RKO (cell line): ENCODE measurements at regions not wholly inside any gene's neighbourhood (a gene's known extent, or its start where the extent isn't known, plus 50 kb on each side); places are given as distances from the start of the nearest gene placed in this dataset.

Source experiments
- DNase-seq: peaks from one replicate; pipeline ENCODE4 v3.0.0-alpha.2; 2016; ENCODE audit warnings: low spot score

DNA sequence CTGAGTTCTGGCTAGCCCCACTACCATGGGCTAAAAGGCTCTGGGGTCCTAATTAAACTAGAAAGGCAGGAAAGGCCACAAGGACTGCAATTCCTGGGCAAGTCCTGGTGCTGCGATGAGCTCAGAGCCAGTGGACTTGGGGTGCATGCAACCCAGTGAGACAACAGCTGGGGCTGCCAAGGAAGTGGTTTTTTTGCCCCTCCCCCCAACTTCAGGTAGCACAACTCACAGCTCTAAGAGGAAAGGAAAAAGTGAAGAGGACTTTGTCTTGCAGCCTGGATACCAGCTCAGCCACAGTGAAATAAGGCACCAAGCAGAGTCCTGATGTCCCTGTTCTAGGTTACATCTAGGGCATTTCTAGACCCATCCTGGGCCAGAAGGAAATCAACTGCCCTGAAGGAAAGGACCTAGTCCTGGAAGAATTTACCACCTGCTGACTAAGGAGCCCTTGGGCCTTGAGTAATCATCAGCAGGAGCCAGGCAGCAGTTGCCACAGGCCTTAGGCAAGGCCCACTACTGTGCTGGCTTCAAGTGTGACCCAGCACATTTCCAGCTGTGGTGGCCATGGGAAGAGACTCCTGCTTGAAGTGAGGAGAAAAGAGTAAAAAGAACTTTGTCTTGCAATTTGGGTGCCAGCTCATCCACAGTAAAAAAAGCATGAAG lies 358.4 kb downstream of the BTBD3 start:
- no peak for DNase-seq

DNA sequence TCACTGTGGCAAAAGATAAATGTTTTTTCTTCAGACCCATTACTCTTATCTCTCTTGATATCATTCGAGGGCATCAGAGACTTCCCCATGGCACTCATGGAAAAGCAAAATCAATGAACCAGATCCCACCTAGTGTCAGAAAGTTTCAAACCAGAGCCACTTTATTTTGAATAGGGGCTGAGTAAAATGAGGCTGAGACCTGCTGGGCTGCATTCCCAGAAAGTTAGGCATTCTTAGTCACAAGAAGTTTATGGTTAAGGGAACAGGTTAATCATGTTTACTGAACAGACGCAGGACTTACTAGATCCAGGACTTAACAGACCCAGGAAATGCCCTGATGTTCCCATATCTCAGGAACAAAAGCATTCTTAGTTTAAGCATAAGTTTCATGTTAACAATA lies 369.9 kb downstream of the BTBD3 start:
- no peak for DNase-seq

DNA sequence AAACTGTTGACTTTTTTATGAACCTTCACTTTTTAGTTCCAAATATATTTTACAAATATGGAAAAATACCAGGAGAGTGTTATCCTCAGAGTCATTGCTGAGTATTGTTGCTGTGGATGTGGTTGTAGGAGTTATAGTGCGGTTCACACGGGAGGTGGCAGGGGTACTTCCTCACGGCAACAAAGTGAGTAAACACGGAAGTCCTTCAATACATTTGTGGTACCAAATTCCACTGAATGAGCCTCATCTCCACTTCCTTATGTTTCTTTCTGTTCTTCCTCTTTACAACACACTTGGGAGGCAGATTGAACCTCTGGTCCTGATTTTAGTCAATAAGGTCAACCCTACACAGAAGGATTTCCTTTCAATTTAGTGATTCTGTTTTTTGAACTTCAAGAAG lies 371.8 kb downstream of the BTBD3 start:
- DNase-seq, result no peak

DNA sequence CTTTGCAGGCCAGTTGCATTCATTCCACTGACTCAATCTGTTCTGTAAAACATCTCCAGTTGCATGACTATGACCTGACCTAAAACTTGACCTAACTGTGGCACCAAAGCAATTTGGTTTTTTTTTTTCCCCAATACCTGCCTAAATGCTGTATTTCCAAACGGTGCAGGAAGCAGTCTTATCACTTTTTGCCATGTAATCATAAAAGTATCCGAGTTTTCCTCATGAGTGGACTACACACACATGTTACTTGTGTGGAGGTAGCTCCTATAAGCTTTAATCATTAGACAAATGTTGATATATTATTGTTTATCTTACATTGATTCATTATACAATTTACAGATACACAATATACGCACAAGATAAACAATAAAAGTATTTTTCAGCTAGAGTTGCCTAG lies 373.7 kb downstream of the BTBD3 start:
- no peak for DNase-seq

DNA sequence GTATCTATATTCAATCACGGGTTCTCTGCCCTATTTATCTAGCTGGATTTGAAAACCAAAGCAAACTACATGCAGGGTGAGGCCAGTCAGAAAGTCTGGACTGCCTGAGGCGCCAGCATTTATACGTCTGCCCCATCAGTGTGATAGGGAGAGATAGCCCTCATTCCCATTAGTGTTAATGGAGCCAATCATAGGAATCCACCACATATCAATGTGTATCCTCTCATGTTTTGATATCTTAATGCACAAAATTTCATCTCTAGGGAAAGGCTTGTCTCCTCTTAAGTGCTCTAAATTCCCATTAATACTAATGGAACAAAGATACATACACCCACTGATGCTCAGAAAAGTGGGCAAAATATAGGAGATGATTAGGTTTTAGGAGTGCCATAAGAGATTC lies 376.2 kb downstream of the BTBD3 start:
- DNase-seq, result no peak

DNA sequence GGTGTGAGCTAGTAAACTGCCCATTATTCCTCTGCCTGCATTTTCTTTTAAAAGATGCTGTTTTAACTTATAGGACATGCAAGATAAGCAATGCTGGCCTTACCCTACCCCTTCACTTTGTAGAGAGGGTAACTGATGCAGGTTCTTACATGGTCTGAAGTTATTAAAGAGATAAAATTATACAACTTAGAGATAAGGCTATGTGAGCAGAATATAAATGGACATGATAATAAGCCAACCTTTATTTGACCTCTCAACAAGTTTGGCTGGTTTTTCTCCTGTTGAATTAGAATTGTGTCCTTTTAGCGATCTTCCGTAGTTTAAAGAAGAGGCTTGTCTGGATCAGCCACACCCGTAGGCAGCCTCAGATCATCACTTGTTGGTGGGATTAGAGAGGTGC lies 377.0 kb downstream of the BTBD3 start:
- no peak for DNase-seq

DNA sequence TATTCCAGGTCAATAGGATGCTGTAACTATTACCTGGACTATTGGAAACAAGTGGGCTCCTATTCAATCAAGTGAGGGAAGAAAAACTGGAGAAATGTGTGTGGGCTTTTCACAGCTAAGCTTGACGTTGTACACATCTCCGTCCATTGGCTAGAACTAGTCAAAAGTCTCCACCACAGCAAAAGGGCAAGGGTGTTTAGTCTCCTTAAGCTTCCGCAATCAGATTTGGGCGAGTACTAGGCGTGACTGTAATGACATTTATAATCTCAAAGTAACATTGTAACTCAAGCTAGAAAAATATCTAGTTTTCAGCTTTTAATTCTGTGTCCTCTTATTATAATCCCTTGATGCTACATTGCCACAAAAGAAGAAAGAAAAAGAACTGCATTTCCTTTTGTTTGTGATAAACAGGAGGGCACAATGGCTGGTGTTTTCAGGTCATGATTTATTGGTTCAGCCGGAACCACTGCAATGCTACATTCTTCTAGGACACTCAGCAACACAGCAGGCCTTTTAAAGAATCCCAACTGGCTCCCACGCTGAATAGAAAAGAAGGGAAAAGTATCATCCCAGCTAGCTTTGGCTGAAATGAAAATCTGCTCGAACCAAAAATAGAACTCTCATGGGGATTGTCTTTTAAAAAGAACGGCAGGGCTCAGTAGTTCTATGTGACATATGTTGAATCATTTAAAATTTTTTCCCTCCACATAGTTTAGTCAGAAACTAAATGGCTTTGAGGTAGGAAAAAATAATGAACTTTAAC lies 387.7 kb downstream of the BTBD3 start:
- no peak for DNase-seq

DNA sequence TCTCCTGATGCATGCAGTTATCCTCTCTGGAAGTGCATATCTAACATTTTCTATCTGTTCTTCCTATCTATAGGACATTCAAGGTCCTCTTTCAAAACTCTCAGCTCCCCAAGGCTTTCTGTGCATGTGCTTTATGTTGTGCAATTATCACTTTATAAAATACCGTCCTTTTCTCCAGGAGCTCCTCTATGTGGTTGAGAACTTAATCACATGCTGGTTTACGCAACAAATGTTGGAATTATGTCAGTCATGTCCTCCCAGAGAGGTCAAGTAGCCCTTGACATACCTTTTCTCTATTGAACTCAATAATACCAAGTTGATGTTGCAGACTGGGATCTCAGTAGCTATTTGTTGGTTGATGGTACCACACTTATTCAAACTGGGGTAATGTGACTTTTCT lies 388.4 kb downstream of the BTBD3 start:
- DNase-seq, result no peak

DNA sequence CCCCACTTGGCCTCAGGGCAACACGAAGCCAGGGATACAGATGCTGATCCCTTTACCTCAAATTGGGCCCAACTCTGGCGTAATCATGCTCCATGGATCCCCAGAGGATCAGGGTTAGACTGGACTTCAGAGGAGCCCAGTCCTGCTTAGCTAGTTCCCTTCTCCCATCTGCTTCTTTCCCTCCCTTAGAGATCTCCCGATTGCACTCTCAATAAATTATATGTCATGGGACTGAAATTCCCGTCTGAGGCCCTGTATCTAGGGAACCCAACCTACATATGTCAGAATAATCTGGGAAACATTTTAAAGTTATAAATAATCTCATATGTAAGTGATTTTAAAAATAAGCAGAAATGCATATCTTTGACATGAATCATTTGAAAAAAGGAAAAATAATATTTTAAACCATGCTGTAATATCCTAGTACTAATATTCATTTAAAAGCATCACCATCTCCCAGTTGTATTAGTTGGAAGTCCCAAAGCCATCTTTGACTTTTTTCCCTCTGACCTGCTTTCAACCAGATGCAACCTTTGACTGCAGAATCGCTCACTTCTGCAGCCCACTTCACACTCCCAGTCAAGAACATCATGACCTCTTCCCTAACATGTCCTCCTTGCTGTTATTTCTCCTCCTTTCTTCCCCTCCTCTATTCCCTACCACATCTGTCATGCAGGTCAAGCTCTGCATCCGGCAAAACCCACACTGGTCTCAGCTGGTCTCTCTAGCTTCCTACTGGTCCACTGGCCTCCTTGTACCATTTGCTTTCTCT lies 393.6 kb downstream of the BTBD3 start:
- DNase-seq, result no peak

DNA sequence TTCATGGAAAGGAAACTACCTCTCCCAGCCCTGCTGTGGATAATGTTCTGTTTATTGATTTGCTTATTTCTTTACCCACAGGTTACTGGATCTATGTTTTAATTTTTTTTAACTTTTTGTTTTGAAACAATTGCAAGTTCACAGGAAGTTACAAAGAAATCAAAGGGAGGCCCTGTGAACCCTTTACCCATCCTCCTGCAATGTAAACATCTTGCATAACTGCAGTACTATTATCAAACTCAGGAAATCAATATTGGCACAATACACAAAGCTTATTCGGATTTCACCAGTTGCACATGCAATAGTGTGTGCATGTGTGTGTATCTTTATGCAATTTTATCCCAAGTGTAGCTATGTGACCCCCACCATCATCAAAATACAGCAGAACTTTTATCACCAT lies 398.0 kb downstream of the BTBD3 start:
- no peak for DNase-seq

DNA sequence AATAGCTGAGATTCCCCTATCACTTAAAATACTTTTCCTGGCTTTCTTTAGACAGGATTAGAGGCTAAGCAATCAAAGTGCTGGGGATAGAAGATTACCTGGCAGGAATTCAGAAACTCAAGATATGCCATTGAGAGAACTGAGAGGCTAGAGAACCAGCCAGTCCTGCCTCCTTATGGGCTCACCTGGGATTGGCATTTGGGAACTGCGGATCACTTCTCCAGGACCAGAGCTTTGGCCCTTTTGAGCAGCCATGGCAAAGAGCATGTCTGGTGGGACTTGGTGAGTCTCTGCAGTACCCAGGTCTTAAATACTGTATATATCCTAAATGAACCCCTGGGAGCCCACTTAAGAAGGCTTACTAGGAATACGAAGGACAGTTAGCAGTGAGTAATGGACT lies 399.1 kb downstream of the BTBD3 start:
- no peak for DNase-seq

DNA sequence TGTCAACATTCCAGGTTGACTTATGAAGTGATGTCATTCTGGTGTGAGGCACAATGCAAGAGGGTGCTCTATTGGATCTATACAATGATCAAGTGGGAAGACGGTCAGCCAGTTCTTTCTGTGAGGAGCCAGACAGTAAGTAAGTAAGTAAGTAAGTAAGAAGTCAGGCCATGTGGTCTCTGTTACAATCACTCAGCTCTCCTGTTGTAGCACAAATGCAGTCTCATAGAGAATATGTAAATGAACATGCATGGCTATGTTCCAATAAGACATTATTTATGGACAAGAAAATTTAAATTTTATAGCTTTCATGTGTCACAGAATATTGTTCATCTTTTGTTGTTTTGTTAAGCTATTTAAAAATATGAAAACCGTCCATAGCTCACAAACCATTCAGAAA lies 399.7 kb downstream of the BTBD3 start:
- no peak for DNase-seq

DNA sequence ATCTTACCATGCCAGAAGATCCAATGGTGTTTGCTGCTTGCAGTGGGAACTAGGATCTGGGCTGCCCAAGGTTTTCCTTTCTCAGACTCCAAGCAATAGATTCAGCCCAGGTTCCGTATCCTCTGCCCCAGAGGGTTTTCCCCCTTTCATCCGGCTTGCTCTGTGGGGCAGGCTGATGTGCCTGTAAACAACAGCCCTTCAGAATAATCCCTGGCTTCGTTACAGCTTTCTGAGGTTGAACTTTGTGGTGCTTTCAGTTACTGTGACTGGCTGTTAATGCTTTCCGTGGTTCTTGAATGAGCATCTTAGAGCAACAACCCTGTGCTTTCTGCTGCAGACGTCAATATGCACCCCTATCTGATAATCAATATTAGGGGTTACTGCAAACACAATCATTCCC lies 400.4 kb downstream of the BTBD3 start:
- no peak for DNase-seq

DNA sequence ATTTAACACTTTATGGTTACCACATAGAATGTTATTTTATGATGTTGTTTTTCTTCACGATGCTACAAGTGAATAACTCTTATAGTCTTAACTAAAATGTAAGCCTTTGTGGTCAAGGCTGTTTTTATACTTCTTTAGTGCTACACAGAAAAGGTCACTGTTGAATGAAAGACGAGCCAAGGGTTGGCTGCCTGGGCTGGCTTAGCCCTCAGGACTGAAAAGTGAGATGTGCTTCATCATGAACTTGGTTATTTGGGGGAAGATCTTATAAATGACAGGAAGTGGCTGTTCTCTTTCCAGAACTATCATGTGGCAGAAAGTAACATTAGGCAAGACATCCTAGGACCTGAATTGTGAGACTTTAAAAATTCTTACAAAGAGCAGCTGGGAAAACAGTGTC lies 404.0 kb downstream of the BTBD3 start:
- no peak for DNase-seq

DNA sequence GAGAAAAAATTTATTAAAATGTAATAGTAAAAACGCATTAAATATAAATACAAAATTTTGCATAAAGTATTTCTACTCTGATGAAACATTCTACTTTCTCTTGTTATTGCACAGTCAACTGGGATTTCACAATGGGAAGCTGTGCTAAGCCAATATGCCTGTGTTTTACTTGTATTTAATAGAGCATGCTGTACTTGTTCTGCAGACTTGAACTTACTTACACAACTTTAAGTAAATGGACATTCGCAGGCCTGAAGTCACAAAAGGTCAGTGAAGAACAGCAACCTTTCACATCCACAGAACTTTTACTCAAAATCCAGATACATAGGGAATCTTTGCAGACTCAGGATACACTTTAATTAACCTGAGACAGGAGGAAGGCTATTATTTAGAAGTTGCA lies 409.5 kb downstream of the BTBD3 start:
- no peak for DNase-seq

DNA sequence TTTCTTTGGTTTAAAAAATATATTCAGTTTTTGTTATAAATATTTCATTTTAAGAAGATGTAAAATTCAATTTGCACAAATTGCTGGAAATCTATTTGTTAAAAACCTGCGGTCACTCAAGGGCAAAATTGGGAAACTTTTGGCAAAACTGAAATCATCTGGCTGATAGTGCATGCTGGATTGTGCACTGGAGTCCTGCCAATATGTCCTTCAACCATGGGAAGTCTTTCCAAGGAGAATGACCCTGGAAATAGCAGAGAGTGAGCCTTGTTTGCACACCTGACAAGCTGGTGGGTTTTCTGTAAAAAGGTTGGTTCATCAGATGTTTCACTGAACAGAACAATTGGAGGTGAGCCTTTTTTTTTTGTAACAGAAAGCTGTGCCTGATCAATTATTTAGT lies 413.5 kb downstream of the BTBD3 start:
- no peak for DNase-seq

DNA sequence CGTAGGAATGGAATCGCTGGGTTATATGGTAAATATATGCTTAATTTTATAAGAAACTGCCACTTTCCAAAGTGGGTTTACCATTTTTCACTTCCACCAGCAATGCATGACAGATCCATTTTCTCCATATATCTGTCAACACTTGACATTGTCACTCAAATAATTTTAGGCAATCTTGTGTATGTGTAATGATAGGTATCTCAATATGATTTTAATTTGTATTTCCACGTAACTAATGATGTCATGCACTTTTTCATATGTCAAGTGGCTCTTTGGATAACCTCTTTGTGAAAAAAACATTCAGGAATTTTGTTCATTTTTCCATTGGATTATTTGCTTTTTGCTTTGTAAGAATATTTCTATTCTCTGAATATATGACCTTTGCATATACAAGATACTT lies 419.9 kb downstream of the BTBD3 start:
- no peak for DNase-seq

DNA sequence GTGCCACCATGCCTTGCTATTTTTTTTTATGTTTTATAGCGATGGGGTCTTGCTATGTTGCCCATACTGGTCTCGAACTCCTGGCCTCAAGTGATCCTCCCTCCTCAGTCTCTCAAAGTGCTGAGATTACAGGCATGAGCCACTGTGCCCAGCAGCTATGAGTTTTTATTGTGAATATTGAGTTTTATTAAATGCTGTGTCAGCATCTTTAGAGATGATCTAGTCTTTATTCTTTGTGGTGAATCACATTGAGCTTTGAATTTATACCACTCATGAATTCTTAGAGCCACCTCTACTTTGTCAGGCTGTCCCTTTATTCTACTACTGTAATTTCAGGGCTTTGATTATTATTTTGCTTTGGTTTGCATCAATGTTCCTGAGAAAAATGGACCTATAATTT lies 428.3 kb downstream of the BTBD3 start:
- DNase-seq, result no peak

DNA sequence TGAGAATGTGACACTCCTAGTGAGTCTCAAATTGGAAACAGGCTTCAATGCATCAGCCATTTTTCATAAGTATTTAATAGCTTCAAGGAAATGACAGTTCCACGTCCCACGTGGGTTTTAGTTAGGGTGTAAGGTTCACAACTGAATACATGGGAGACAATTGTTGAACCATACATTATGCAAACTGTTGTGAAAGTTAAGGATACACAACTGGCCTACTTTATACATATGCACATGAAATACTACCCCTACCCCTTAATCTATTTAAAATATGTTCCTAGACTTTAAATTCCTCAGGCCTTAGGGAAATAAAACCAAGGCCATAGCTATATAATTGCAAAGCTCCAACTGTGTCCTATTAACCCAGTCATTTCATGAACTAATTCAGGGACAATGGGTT lies 436.1 kb downstream of the BTBD3 start:
- DNase-seq, result no peak

DNA sequence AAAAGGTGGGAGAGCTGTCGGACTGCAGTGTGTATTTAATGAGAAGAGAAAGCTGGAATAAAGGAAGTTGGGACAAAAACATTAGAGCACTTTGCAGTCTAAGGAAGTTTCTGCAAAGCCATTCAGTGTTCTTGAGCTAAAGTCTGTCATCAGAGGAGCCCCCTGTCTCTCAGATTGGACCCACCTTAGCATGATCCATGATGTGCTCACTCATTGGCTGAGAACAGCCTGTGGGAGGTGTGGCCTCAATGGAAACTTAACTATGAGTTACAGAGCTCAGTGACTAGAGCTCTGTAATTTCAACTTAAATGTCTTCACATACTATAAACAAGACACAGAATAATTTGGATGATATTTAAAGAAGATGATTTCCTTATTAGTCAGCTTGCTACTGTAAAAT lies 437.0 kb downstream of the BTBD3 start:
- no peak for DNase-seq

DNA sequence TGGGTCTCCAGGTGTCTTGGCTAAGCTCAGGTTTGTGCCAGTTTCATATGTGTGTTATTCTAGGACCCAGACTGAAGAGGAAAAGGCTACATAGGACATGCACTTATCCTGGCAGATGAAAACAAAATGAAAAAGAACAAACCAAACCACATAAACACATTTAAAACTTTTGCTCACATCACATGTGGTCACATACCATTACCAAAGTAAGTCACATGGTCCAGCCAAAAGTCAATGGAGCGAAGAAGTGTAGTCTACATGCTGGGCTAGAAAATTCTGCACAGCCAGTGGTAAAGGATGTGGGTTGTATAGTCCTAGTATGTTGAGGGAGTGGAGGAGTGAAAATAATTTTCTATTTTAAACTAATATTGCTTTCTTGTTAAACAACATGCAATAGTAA lies 437.5 kb downstream of the BTBD3 start:
- DNase-seq, result no peak

DNA sequence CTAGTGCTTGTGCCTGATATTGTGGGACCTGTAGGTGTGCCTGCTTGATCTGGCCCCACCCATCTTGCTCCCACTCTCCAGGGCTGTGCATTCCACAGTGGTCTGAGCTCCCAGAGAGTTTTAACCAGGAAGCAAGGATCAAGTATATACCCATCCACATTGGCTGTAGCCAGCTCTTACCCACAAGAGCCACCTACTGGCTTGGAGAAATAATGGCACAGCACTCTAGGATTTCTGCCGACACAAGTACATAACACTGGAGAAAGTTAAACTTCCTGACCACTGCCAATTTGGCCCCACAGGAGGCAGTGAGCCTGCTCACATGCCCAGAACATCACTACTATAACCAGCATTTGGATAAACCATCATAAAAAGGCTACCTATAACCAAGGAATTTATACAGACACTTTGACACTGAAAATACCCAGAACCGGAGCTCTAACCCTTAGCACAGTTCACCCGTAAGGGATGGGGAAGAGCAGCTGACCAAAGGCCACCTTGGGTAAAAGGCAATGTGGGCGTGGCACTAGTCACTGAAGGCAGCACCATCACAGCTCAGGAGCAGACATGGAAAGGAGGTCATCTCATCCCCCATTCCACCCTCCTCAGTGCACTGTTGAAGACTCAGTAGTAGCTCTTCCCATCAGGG lies 440.4 kb downstream of the BTBD3 start:
- DNase-seq, result peak; percentile 9

DNA sequence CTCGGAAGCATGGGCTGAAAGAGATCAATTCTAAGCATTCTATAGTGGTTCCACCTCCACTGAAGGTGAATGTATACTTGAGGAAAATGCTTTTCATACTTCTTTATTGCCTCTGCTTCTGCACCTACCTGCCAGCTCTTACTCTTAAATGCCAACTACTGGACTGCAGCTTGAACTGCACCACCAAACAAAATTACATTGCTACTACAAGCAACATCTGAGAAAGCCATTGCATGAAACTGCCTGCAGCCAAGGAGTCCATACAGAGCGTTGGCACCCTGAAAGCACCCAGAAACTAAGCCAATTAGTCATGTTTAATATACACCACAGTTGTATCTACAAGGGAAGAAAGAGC lies 440.9 kb downstream of the BTBD3 start:
- DNase-seq, result no peak
